ENCODE measurements at regions not wholly inside any gene's neighbourhood (a gene's known extent, or its start where the extent isn't known, plus 50 kb on each side); places are given as distances from the start of the nearest gene placed in this dataset.

DNA sequence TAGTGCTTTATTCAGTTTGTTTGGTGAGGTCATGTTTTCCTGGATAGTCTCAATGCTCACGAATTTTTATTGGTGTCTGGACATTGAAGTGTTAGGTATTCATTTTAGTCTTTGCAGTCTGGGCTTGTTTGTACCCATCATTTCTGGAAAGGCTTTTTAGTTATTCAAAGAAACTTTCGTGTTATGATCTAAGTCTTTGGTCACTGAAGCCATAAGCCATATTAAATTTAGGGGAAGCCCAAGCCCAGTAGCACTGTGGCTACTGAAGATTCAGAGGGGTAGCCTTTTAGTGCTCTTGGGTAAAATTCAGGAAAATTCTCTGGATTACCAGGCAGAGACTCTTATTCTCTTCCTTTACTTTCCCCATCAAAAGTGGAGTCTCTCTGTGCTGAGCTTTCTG lies 56.2 kb upstream of the PEX5L start:
- no peak for DNase-seq (ENCODE audit: low read depth, low spot score)

DNA sequence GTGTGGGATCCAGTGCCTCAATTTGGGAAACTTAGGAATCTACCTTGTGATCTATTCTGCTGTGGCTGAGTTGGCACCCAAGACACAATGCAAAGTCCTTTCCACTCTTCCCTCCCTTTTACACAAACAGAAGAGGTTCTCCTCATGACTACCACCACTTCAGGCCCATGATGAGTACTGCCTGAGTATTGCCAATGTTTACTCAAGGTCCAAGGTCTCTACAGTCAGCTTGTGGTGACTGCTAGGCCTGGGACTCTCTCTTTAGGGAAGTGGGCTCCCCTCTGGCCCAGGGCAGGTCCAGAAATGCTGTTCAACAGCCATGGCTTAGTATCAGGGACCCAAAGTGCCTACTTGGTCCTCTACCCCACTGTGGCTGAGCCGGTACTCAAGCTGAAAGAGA lies 56.8 kb upstream of the PEX5L start:
- DNase-seq (ENCODE audit: low read depth, low spot score) = no peak

DNA sequence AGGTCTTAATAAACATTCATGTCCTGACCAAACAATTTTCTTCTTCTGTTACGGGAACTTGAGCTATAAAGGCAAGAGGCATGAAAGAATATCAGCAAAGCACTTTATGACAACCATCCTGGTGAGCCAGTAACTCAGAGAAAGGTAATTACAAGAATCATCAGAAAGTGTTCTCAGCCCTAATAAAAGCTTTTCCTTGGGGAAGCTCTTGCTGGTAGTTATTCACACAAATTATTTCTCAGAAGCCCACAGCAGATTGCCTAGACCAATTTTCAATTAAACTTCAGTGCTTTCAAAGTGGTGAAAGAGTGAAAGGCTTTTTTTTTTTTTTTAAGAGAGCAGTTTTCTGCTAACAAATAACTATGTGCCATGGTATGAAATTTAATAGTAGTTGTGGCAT lies 60.9 kb upstream of the PEX5L start:
- DNase-seq (ENCODE audit: low read depth, low spot score) = no peak

DNA sequence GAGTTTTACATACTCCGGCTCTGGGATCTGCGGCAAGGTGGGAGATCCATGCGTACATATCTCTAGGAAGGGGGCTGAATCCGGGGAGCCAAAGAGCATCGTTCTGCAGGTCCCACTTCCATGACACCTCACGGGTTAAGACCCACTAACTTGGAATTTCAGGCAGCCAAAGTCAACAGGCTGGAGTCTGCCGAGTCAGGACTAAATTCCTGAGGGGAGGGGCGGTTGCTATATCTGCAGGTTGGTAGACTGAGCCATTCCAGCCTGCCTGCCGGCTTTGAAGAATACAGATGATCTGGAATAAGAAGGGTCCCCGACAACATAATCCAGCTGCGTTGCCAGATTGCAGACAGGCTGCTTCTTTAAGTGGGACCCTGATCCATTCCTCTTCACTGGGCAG lies 65.4 kb upstream of the PEX5L start:
- DNase-seq (ENCODE audit: low read depth, low spot score) = peak; percentile 70

DNA sequence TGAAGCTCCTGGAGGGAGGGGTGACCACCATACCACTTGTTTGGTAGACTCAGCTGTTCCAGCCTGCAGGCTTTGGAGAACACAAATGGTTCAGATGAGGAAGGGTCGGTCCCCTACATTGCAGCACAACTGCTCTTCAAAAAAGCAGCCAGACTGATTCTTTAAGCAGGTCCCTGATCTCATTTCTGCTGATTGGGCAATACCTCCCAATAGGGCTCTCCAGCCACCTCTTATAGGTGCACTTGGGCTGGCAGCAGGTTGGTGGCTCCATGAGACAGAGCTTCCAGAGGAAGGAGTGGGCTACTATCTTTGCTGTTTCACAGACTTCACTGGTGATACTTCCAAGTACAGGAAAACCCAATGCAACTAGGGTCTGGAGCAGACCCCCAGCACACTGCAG lies 65.9 kb upstream of the PEX5L start:
- no peak for DNase-seq (ENCODE audit: low read depth, low spot score)

DNA sequence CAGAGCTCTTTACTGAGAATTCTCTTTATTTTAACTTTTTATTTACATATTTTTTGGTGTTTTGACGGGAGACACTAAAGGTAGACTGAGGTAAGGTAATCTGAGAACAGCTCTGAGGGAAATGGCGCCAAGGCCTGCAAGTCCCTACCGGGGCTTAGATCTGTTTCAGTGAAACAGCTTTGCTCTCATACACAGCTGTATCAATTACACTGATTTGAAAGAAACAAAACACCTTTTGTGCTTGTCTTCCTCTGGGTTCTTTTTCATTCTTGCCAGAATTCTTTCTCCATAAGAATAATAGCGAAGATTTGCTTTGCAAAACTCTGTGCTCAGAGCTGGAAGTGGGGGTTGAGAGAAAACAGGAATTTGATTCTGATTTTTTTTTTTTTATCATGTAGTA lies 79.5 kb upstream of the PEX5L start:
- no peak for DNase-seq (ENCODE audit: low read depth, low spot score)

DNA sequence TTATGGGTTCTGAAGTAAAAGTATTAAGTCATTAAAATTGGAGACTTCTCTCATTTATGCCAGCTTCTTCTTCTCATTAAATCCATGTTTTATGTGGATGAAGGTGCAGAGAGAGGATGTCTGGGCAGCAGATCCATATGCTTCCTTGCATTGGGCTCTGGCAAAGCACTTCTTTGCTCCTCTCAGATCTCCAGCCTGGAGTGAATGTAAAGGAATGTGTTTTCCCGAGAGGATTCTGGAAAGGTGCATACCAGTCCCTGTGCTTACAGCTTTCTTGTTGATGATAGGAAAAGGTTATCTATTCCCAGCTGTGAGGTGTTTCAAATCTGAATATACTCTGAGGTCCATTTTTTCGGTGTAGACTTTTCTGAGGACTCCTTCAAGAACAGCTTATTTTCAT lies 79.9 kb upstream of the PEX5L start:
- no peak for DNase-seq (ENCODE audit: low read depth, low spot score)

DNA sequence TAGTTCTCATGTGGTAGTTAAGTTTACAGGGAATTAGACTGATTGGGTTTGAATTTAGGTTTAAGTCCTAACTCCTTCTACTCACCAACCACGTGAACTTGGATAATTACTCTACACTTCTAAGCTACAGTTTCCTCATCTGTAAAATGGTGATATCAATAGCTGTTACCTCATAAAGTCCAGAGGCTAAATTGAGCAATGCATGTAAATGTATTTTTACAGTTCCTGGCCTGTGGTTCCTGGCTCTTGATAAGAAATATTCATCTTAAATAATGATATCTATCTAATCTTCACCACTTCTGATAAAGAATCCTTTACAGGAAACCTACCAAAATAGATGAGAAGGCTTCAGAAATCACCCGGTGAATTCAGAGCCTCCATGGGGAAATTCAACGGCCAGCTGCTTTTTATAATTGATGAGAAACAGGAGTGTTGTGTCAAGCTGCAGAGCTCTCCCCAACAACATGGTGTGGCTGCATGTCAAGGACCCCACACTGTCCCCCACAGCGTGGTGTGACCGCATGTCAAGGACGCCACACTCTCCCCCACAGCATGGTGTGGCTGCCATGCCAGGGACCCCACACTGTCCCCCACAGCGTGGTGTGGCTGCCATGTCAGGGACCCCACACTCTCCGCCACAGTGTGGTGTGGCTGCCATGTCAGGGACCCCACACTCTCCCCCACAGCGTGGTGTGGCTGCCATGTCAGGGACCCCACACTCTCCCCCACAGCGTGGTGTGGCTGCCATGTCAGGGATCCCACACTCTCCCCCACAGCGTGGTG lies 80.8 kb upstream of the PEX5L start:
- DNase-seq (ENCODE audit: low read depth, low spot score) = no peak

DNA sequence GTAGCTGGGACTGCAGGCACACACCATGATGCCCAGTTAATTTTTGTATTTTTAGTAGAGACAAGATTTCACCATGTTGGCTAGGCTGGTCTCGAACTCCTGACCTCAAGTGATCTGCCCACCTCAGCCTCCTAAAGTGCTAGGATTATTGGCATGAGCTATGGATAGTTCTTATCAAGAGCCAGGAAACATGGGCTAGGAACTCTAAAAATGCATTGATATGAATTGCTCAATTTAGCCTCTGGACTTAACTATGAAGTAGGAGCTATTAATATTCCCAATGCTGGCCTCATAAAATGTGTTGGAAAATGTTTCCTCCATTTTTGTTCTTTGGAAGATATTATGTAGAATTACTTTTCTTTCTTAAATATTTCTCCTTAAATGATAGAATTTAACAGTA lies 82.8 kb upstream of the PEX5L start:
- DNase-seq (ENCODE audit: low read depth, low spot score) = no peak

DNA sequence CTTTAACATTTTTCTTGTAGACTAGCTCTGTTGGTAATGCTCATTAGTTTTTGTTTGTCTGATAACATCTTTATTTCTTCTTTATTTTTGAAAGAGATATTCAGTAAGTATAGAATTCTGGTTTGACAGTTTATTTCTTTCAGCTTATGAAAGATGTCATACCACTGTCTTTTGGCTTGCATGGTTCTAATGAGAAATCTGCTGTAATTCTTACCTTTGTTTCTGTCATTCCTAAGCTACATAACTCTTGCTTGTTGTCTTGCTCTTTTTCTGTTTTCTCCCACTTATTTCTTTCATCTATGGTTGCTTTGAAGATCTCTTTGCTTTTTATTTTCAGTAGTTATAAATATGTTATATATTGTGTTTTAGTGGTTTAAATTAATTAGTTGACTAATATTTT lies 87.2 kb upstream of the PEX5L start:
- DNase-seq (ENCODE audit: low read depth, low spot score) = no peak

DNA sequence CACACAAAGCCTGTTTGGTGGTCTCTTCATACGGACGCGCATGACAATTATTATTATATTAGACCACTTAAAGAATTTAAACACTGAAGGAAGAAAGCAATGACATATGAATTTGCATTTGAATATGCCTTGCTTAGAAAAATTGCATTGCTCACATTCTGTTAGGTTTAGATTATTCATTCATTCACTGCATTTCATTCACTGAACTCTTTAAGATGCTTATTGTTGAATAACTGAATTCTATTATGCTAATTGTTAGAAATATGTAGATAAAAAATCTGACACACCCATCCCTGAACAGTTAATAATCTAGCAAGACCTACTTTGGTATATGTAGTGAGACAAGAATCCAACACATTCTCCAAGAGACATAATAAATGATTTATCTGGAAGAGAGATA lies 94.4 kb upstream of the PEX5L start:
- DNase-seq (ENCODE audit: low read depth, low spot score) = no peak

DNA sequence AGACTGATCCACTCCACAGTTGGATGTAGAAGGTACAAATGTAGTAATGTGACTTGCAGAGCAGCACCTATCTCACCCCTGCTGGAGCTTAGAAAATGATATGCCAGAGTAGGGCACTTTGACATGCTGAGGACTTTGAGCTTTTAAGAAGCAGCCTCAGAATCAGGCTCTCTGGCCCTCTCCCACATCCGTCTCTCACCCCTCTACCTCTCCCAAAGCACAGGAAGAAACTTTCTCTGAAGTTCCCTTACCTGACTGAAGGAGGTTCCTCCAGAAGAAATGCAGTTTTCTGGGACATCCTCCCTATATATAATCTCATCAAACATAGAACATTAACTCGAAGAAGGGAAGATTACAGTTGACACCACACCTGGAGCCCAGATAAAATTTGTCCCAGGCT lies 98.4 kb upstream of the PEX5L start:
- no peak for DNase-seq (ENCODE audit: low read depth, low spot score)

DNA sequence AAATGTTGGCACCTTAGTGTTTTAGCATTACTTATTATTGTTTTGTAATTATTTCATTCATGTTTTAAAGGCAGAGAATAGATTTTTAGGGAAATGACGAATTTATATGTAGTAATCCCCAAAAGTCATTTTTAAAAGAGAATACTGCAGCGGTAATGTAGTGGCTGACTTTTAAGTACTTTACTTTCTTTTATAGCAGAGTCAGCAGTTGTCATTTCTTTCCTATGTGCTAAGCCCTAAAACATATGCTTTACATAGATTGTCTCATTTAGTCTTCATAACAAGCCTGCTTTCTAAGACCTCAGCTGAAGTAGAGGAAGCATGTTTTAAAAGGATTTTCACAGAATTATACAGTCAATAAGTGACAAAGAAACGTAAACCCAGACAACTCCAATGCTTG lies 102.1 kb upstream of the PEX5L start:
- DNase-seq (ENCODE audit: low read depth, low spot score) = no peak

DNA sequence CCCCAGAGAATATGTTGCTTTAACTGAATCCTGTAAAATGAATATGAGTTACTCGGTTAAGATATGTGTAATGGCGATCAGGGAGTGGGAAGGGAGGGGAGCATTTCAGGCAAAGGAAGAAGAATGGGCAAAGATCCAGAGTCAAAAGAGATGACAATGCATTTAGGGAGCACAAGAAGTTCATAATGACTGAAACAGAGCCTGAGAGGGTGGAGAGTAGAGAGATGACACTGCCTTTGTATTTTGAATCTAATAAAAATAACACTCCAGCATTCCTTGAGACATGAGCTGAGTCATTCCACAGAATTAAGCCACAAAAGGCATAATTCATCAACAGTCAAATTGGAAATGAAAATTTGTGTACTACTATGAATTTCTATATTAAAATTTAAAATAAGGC lies 105.3 kb upstream of the PEX5L start:
- DNase-seq (ENCODE audit: low read depth, low spot score) = no peak

DNA sequence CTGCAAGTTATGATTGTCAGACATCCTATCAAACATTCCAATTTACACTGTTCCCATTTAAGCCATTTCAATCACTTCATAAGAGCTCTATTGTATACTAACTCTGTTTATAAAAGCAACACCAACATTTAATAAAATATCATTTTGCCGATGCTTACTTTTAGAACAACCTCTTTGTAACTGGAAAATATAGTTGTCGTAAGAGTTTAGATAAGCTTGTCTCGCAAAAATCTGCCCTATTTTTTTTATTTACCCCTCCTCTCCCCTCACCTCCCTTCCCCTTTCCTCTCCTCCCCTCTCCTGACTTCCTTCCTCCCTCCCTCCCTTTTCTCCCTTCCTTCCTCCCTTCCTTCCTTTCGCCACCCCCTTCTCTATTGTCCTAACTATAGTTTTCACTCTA lies 105.7 kb upstream of the PEX5L start:
- DNase-seq (ENCODE audit: low read depth, low spot score) = no peak

DNA sequence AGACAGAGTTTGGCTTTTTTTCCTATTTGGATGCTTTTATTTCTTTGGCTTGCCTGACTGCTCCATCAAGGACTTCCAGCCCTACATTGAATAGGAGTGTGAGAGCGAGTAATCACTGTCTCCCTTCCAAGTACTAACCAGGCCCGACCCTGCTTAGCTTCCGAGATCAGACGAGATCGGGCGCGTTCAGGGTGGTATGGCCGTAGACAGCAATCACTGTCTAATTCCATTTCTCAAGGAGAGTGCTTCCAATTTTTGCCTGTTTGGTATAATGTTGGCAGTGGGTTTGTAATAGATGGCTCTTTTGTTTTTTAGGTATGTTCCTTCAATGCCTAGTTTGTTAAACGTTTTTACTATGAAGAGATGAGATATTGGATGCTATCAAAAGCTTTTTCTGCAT lies 125.0 kb upstream of the PEX5L start:
- no peak for DNase-seq (ENCODE audit: low read depth, low spot score)

DNA sequence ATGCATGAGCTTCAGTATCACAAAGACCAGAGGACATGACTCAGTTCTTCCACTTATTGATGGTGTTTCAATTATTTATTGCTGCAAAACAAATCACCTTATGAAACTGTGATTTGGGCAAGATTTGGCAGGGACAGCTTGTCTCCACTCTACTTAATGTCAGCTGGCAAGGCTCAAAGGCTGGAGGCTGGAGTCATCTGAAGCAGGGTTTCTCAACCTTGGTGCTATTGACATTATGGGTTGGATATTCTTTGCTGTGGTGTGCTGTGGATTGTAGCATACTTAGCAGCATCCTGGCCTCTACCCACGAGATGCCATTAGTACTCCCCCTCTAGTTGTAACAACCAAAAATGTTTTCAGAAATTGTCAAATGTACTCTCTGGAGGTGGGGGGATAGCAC lies 138.8 kb upstream of the PEX5L start:
- DNase-seq (ENCODE audit: low read depth, low spot score) = no peak

DNA sequence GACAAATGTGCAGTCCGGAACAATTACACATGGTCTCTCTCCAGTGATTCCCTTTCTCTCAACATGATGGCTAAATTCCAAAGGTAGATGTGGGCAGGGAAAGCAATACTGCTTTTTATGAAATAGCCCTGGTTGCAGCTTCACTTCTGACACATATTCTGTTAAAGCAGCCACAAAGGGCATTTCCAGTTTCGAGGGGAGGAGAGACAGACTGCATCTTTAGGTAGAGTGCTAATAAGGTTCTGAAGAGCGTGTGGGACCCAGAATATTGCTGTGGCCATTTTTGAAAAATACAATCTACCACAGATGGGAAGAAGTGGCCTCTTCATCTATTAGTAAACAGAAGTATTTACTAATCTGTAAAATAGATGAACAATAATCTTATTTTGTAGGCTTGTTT lies 139.3 kb upstream of the PEX5L start:
- DNase-seq (ENCODE audit: low read depth, low spot score) = no peak

DNA sequence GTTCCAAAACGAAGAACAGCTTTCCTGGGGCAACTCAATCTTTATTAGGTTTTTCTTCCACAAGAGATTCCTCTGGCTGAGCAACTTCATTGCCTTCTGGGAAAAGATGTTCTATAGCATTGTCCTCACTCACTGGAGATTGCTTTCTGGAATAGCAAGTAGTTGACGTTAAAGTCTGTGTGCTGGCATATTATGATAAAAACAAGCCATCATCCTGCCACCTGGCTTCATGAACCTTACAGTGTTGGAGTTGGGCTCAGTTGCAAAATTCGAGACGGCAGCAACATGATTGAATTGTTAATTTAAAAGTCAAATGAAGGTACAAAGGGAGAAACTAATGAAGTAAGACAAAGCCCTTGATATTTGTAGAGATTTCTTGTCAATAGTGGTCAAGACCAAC lies 140.5 kb upstream of the PEX5L start:
- DNase-seq (ENCODE audit: low read depth, low spot score) = no peak

DNA sequence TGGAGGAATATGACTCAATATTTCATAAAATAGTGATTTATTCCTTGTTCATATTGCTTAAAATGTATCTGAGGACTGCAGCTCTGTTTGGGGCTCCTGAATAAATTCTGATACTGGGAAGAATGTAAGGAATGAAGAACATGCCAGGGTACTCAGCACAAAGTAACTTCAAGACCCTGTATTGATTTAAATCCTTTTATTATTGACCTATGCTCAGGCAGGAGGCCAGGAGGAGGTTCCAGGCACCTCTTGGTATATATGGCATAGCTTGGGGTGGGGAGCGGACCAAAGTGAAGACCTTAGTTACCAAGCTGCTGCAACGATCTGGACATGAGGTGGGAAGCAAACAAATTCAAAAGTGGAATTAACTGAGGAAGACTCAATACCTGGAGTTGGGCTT lies 142.8 kb upstream of the PEX5L start:
- DNase-seq (ENCODE audit: low read depth, low spot score) = no peak

DNA sequence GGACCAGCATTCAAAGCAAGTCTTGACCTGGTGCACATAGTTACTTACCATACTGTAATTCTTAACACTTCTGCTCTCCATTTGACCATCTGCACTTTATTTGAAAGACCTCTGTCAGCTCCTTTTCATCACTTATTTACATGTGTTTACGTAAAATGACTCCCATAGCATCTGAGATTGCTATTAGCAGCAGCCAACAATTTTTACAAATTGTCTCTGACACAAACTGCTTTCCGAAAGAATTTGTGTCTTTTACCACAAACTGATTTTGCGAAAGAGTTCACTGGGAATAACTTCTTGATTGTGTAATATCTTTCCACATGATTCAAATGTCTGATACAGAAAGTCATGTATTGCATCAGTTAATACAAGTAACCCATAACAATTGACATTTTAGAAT lies 144.1 kb upstream of the PEX5L start:
- no peak for DNase-seq (ENCODE audit: low read depth, low spot score)

DNA sequence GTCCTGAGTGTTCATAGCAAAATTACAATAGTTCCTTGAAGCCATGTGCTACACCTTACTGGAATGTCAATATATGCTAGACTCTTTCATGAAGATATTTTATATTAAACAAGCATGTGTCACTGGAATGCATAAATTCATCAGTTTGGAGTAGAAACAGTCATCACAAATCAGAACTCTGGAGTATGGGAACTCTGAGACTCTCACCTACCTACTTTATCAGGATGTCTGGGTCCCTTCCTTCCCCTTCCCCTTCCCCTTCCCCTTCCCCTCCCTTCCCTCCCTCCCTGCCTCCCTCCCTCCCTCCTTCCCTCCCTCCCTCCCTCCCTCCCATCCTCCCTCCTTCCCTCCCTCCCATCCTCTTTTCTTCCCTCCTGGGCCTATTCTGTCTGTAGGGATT lies 144.7 kb upstream of the PEX5L start:
- DNase-seq (ENCODE audit: low read depth, low spot score) = no peak

DNA sequence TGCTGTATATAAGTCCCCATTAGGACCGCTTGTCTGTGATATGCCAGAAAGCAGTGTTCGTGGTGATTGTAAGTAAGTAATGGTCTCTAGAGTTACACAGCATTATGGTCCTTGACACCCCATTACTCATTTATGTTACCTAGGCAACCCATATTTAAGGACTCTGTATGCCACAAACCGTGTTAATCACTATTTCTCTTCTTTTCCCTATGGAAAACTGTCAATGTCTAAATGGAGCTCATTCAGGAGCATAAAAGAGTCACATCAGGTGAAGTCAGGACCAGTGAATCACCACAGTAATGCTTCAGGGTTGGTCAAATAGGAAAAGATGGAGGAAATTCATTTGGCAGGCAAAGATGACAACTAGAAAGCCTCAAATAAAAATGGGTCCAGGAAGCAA lies 146.6 kb upstream of the PEX5L start:
- DNase-seq (ENCODE audit: low read depth, low spot score) = no peak

DNA sequence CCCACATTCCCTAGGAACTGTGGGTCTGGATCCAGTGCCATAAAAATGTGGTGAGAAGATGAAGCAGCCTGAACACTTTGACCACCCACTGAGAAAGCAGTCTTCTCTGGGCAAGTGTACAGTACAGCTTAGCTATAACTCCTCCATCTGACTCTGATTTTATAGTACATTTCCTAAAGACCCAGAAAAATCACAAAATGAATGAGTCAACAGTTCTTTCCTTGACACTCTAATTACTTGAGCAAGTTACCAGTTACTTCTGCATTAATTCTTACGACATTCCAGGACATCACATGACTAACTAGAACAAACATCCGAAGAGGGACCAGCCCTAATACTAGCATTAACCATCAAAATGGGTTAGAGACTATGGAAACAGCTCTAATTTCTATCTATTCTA lies 148.1 kb upstream of the PEX5L start:
- DNase-seq (ENCODE audit: low read depth, low spot score) = no peak
